DND-41 (cell line): ENCODE measurements at regions not wholly inside any gene's neighbourhood (a gene's known extent, or its start where the extent isn't known, plus 50 kb on each side); places are given as distances from the start of the nearest gene placed in this dataset.
"Not testable (repeated sequence)": the region's sequence is repeated elsewhere in the genome, so short reads cannot be mapped to it uniquely, and the experiment has no call there.

Experiments used
- CTCF ChIP-seq: IDR thresholded peaks from 2 replicates; pipeline ENCODE4 v1.5.1; 2012; ENCODE audit warnings: borderline replicate concordance, low read length, moderate library complexity, mild to moderate bottlenecking; ENCODE audit not compliant: poor library complexity, severe bottlenecking; ENCODE audit errors: extremely low read depth
- EZH2 ChIP-seq: IDR thresholded peaks from 3 replicates; pipeline ENCODE4 v1.6.1; 2012; ENCODE audit warnings: borderline replicate concordance, low read depth, mild to moderate bottlenecking, moderate library complexity, low read length, inconsistent platforms; ENCODE audit not compliant: severe bottlenecking

- not testable (repeated sequence) for TF ChIP-seq EZH2, CTCF
These were observed 75.5 kb upstream of the MTLN start for GRCh38 chr2:110287817-110288216.
